Ectodermal cell (in vitro differentiated cells): ENCODE measurements at regions not wholly inside any gene's neighbourhood (a gene's known extent, or its start where the extent isn't known, plus 50 kb on each side); places are given as distances from the start of the nearest gene placed in this dataset.

Experiments used
- H3K27ac ChIP-seq: 2 replicates; pipeline ENCODE4 v1.7.0; 2013; ENCODE audit warnings: mild to moderate bottlenecking, low read depth, low read length; ENCODE audit not compliant: insufficient read depth, poor library complexity, severe bottlenecking
- H3K27me3 ChIP-seq: 2 replicates; pipeline ENCODE4 v1.7.0; 2013; ENCODE audit warnings: mild to moderate bottlenecking, low read length; ENCODE audit not compliant: insufficient read depth, control insufficient read depth, poor library complexity, severe bottlenecking
- H3K36me3 ChIP-seq: one replicate; pipeline ENCODE4 v1.7.0; 2013; ENCODE audit warnings: low read length; ENCODE audit not compliant: control insufficient read depth, insufficient read depth
- H3K4me1 ChIP-seq: one replicate; pipeline ENCODE4 v1.7.0; 2013; ENCODE audit warnings: low read length; ENCODE audit not compliant: control insufficient read depth, insufficient read depth
- H3K4me3 ChIP-seq: 2 replicates; pipeline ENCODE4 v1.7.0; 2013; ENCODE audit warnings: low read depth, low read length, control low read depth; ENCODE audit not compliant: insufficient read depth
- H3K9me3 ChIP-seq: 2 replicates; pipeline ENCODE4 v1.7.0; 2013; ENCODE audit warnings: mild to moderate bottlenecking, low read length, moderate library complexity; ENCODE audit not compliant: control insufficient read depth
- WGBS, 2 experiments: methylation state at CpG; one replicate each; pipeline ENCODE4 v1.1.7; 2013; ENCODE audit warnings: missing lambda C conversion rate in 2 of 2; 5-methylcytosine and 5-hydroxymethylcytosine counted together

DNA sequence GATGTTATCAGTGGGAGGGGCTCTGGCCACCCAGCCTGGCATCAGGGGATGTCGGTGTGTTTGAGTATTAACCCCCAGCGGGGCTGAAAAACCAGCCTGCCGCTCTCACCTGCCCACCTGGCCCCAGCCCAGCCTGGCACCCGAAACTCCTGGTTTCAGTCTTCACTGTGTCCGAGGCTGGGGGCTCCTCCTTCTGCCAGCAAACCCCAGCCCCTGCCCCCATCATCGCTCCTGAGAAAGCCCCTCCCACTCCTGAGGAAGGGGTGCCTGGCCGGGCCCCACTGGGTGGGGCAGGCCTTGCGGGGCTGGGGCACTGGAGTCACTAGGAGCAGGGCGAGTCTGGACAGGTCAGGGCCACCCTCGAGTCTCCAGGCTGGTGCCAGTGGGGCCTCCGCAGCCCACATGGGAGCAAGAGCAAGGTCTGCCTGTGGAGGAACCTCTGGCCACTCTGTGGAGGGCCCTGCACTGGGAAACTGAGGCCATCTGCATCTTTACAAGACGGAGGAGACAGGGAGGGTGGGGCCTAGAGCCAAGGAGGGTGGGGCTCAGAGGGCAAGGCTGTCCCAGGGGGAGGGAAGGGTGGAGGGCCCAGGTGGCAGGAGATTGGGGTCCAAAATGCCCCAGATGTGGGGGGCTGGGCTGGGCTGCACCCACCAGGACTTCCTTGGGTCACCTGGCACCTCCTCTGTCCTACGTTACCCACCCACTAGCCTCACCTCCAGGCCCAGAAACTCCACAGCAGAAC is 51.5 kb upstream of the NOTCH1 start:
- H3K27ac ChIP-seq, result no peak overlapping the region
- no peaks in the 10 kb centered on the region for H3K27me3 ChIP-seq
- no peaks in the 10 kb centered on the region for H3K9me3 ChIP-seq
- no peaks in the 10 kb centered on the region for H3K36me3 ChIP-seq
- WGBS, 2 experiments, result 86 to 88% methylated on average over 13 of the region's 13 CpGs
- peaks cover 33% of the 10 kb centered on the region for H3K4me1 ChIP-seq
- no peak overlapping the region for H3K4me3 ChIP-seq

DNA sequence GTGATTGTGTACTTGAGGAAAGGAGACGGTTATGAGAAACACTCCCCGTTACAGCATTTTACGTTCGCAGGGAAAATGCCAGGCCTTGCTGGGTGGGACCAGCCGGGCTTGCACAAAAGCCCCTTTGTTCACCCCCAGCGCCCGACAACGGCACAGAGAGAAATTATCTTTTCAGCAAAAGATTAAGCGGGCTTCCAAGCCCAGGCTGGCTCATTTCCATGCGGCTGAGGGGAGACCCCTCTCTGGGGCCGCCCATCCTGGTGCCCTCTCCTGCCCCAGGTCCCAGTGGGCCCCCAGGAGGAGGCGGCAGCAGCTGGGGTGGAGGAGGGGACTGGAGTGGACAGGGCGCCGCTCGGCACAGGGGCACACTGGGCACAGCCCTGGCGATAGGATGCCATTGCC is 50.8 kb upstream of the NOTCH1 start:
- no peaks in the 10 kb centered on the region for H3K27me3 ChIP-seq
- no peak overlapping the region for H3K27ac ChIP-seq
- 85 to 88% methylated on average over 16 of the region's 16 CpGs for WGBS, 2 experiments
- peaks cover 32% of the 10 kb centered on the region for H3K4me1 ChIP-seq
- no peak overlapping the region for H3K4me3 ChIP-seq
- no peaks in the 10 kb centered on the region for H3K9me3 ChIP-seq
- no peaks in the 10 kb centered on the region for H3K36me3 ChIP-seq

DNA sequence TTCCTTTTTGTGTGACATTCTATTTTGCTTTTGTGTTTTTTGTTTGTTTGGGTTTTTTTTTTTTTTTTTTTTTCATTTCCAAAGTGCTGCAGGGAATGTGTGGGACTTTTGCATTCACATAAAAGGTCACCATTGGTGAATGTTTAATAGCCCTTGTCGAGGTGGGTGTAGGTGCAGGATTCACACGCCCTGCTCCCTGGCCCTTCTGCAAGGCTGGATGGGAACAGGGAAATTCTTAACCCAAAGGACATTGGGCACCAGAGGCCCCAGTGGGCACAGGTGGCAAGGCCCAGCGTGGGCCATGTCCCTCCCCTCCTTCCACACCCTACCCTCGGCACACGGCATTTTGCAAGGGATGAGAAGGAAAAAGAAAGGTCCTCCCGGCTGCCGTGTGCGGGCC is 50.4 kb upstream of the NOTCH1 start:
- 76 to 77% methylated on average over 8 of the region's 8 CpGs for WGBS, 2 experiments
- H3K27ac ChIP-seq, result no peak overlapping the region

DNA sequence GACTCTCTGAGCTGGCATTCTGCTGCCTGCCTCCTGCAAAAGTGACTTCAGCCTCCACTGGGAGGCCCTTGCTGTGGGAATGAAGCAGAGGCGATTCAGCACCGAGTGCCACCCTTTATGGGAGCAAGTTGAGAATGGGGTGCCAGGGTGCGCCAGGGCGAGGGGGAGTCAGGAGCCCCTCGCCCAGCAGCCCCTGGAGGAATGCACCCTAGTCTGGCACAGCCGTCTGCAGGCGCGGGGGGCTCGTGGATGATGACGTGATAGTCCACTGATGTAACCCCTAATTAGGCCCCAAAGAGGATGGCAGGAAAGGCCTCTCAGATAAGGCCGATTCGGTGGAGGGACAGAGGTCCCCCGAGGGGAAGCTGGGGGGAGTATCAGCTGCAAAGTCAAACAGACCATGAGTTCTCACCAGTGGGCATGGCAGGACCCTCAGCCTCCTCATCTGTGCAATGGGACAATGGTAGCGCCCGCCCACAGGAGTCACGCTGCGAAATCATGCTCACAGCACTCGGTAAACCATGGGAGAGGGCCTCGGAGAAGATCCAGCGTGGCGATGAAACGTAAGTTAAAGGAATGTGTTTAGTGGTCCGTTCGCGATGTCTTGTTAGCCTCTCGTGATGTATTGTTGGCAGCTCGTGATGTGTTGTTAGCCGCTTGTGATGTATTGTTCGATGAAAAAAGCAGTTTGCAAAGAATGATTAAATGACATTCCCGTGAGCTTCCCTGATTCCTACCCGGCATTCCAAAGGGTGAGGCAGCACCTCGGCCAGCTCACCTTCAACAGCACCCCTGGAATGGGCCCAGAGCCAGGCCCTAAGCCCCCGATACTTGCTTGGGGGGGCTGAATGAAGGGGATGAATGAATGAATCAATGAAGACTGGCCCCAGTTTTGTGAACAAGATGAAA is 49.7 kb upstream of the NOTCH1 start:
- Histone ChIP-seq H3K4me3 (no peak overlapping the region), H3K9me3 (no peaks in the 10 kb centered on the region), H3K4me1 (peaks cover 31% of the 10 kb centered on the region), H3K27me3 (no peaks in the 10 kb centered on the region), H3K36me3 (no peaks in the 10 kb centered on the region), H3K27ac (no peak overlapping the region)
- WGBS, 2 experiments, result 85 to 86% methylated on average over 33 of the region's 33 CpGs

More for the DNA sequence above, 50.4 kb upstream of the NOTCH1 start:
- Histone ChIP-seq H3K4me3 (no peak overlapping the region), H3K27me3 (no peaks in the 10 kb centered on the region), H3K36me3 (no peaks in the 10 kb centered on the region), H3K9me3 (no peaks in the 10 kb centered on the region), H3K4me1 (peaks cover 32% of the 10 kb centered on the region)
